CD14-positive monocyte (primary cell): ENCODE measurements at regions not wholly inside any gene's neighbourhood (a gene's known extent, or its start where the extent isn't known, plus 50 kb on each side); places are given as distances from the start of the nearest gene placed in this dataset.

Experiments
- DNase-seq, 3 donors: peaks; one replicate each; pipeline ENCODE4 v3.0.0-alpha.2; 2011 to 2022
- H2AFZ ChIP-seq: 2 replicates; pipeline ENCODE4 v1.6.0; 2012; ENCODE audit warnings: mild to moderate bottlenecking, low read depth, low read length, inconsistent platforms; ENCODE audit not compliant: insufficient read depth, poor library complexity, severe bottlenecking
- H3K27ac ChIP-seq, 2 donors: 1 replicate in 1 of 2; 2 replicates in 1 of 2; pipeline ENCODE4 v1.5.1; 2012 to 2013; ENCODE audit warnings: low read length in 2 of 2, control low read depth in 1 of 2, inconsistent platforms in 1 of 2, low read depth in 1 of 2, mild to moderate bottlenecking in 1 of 2
- H3K27me3 ChIP-seq, 2 donors: one replicate each; pipeline versions ENCODE4 v1.6.0 to v1.6.1; 2011 to 2013; ENCODE audit warnings: low read length in 2 of 2; ENCODE audit not compliant: control insufficient read depth in 2 of 2, insufficient read depth in 2 of 2
- H3K36me3 ChIP-seq, 2 donors: replicated peaks in 1 of 2; 1 replicate in 1 of 2; 2 replicates in 1 of 2; pipeline versions ENCODE4 v1.5.1 to v1.6.1; 2012 to 2013; ENCODE audit warnings: low read length in 2 of 2, control low read depth in 1 of 2, inconsistent platforms in 1 of 2, mild to moderate bottlenecking in 1 of 2; ENCODE audit not compliant: insufficient read depth in 2 of 2, control insufficient read depth in 1 of 2
- H3K4me1 ChIP-seq, 2 donors: 1 replicate in 1 of 2; 2 replicates in 1 of 2; pipeline versions ENCODE4 v1.5.1 to v1.6.1; 2012 to 2013; ENCODE audit warnings: low read length in 2 of 2, control low read depth in 1 of 2, inconsistent platforms in 1 of 2, mild to moderate bottlenecking in 1 of 2, moderate library complexity in 1 of 2; ENCODE audit not compliant: insufficient read depth in 2 of 2, control insufficient read depth in 1 of 2
- H3K4me2 ChIP-seq: replicated peaks from 2 replicates; pipeline ENCODE3; 2012; ENCODE audit warnings: low read length, moderate library complexity, mild to moderate bottlenecking; ENCODE audit not compliant: poor library complexity, severe bottlenecking; ENCODE audit errors: extremely low read depth
- H3K4me3 ChIP-seq, 3 experiments: fragments of 200-600 bp in 1 of 3; sonication (generic) in 1 of 3; replicated peaks in 1 of 3; 1 replicate in 2 of 3; 2 replicates in 1 of 3; pipeline ENCODE4 v1.5.1; 2011 to 2013; ENCODE audit warnings: low read length in 3 of 3, mild to moderate bottlenecking in 3 of 3, control low read depth in 2 of 3, low read depth in 2 of 3, inconsistent platforms in 1 of 3, moderate library complexity in 1 of 3
- H3K79me2 ChIP-seq: 2 replicates; pipeline ENCODE4 v1.6.0; 2012; ENCODE audit warnings: mild to moderate bottlenecking, control low read depth, inconsistent platforms, low read length, moderate library complexity; ENCODE audit not compliant: insufficient read depth
- H3K9ac ChIP-seq: 2 replicates; pipeline ENCODE4 v1.6.0; 2017; ENCODE audit warnings: low read length, mild to moderate bottlenecking; ENCODE audit not compliant: insufficient read depth, poor library complexity, severe bottlenecking
- H3K9me3 ChIP-seq, 2 donors: replicated peaks in 1 of 2; 1 replicate in 1 of 2; 2 replicates in 1 of 2; pipeline versions ENCODE4 v1.5.1 to v1.6.1; 2012 to 2013; ENCODE audit warnings: low read length in 2 of 2, control low read depth in 1 of 2; ENCODE audit not compliant: control insufficient read depth in 1 of 2, insufficient read depth in 1 of 2
- H4K20me1 ChIP-seq: 2 replicates; pipeline ENCODE4 v1.6.0; 2012; ENCODE audit warnings: mild to moderate bottlenecking, low read length, control low read depth, moderate library complexity; ENCODE audit not compliant: insufficient read depth
- H3K27ac Mint-ChIP-seq, 7 donors: one replicate each; pipeline ENCODE4 v1.8.0; 2020; ENCODE audit warnings: mild to moderate bottlenecking in 7 of 7, mixed read lengths in 7 of 7, moderate library complexity in 6 of 7, inconsistent platforms in 2 of 7
- H3K27me3 Mint-ChIP-seq, 3 donors: one replicate each; pipeline ENCODE4 v1.8.0; 2021 to 2022; ENCODE audit warnings: low read depth in 3 of 3, mild to moderate bottlenecking in 3 of 3, mixed read lengths in 3 of 3, moderate library complexity in 3 of 3, inconsistent platforms in 1 of 3
- H3K36me3 Mint-ChIP-seq, 2 donors: one replicate each; pipeline ENCODE4 v1.8.0; 2020; ENCODE audit warnings: mixed read lengths in 2 of 2, inconsistent platforms in 1 of 2, mild to moderate bottlenecking in 1 of 2
- H3K4me1 Mint-ChIP-seq: one replicate; pipeline ENCODE4 v1.8.0; 2020; ENCODE audit warnings: mild to moderate bottlenecking, mixed read lengths
- H3K4me3 Mint-ChIP-seq, 2 donors: one replicate each; pipeline ENCODE4 v1.8.0; 2020; ENCODE audit warnings: mild to moderate bottlenecking in 2 of 2, mixed read lengths in 2 of 2, moderate library complexity in 1 of 2
- H3K9me3 Mint-ChIP-seq, 7 donors: one replicate each; pipeline ENCODE4 v1.8.0; 2020 to 2022; ENCODE audit warnings: mixed read lengths in 7 of 7, mild to moderate bottlenecking in 6 of 7, moderate library complexity in 6 of 7, inconsistent platforms in 2 of 7
- CTCF ChIP-seq: fragments of 200-600 bp; IDR thresholded peaks from one replicate; pipeline ENCODE4 v1.8.0; 2022; ENCODE audit warnings: antibody characterized with exemption, mild to moderate bottlenecking
- WGBS: methylation state at CpG from one replicate; pipeline ENCODE4 v1.1.5; 2013; ENCODE audit warnings: missing lambda C conversion rate; ENCODE audit not compliant: insufficient coverage; 5-methylcytosine and 5-hydroxymethylcytosine counted together
- intact Hi-C, 2 donors: fragments of 100-400 bp; cut with micrococcal nuclease; formaldehyde crosslinking; loops; one replicate each; pipeline versions ENCODE4 v1.15.0 to v1.15.1; 2023

GRCh38 chr9:19931098-19931890 is 142.5 kb upstream of the SLC24A2 start:
- peak in 2 of 3 donors; percentile 21 to 26 for DNase-seq
- H3K27me3 ChIP-seq, result peaks cover 0 to 4% of the 10 kb centered on the region in 2 donors
- H4K20me1 ChIP-seq, result no peaks in the 10 kb centered on the region
- no peaks in the 10 kb centered on the region for H3K36me3 ChIP-seq
- H3K27ac ChIP-seq, result no peak overlapping the region
- H3K4me1 Mint-ChIP-seq, result peaks cover 33% of the 10 kb centered on the region
- no peak overlapping the region for H3K27ac Mint-ChIP-seq
- no peak overlapping the region for H3K9ac ChIP-seq
- H3K79me2 ChIP-seq, result no peaks in the 10 kb centered on the region
- peaks cover 9 to 15% (median 10%) of the 10 kb centered on the region in 3 donors for H3K27me3 Mint-ChIP-seq
- H3K9me3 Mint-ChIP-seq, result peaks cover 0 to 2% (median 0%) of the 10 kb centered on the region in 7 donors
- intact Hi-C loops, result no loop called here
- no peaks in the 10 kb centered on the region for H3K36me3 Mint-ChIP-seq
- TF ChIP-seq CTCF, result no peak
- H3K9me3 ChIP-seq, result no peaks in the 10 kb centered on the region
- H3K4me2 ChIP-seq, result peak overlapping the region; percentile 45
- peak overlapping the region in 1 of 2 donors; percentile 63 for H3K4me3 Mint-ChIP-seq
- H3K4me3 ChIP-seq, result peak overlapping the region in 1 of 3 experiments; percentile 35
- no peak overlapping the region for H2AFZ ChIP-seq
- H3K4me1 ChIP-seq, result peaks cover 23 to 27% of the 10 kb centered on the region in 2 donors

GRCh38 chr9:19927560-19927959 is 138.7 kb upstream of the SLC24A2 start:
- 100% methylated on average over 1 of the region's 6 CpGs for WGBS
- DNase-seq, result no peak
- Histone ChIP-seq H3K79me2 (no peaks in the 10 kb centered on the region), H2AFZ (peak overlapping the region; percentile 15), H3K27me3 (peaks cover 0 to 2% of the 10 kb centered on the region in 2 donors), H3K4me2 (no peak overlapping the region), H3K9me3 (no peaks in the 10 kb centered on the region), H3K9ac (no peak overlapping the region), H3K27ac (no peak overlapping the region), H3K36me3 (no peaks in the 10 kb centered on the region), H4K20me1 (no peaks in the 10 kb centered on the region), H3K4me3 (no peak overlapping the region), H3K4me1 (peaks cover 20 to 23% of the 10 kb centered on the region in 2 donors)
- peak overlapping the region in 2 of 7 donors; percentile 28 to 32 for H3K27ac Mint-ChIP-seq
- peaks cover 4 to 9% (median 5%) of the 10 kb centered on the region in 3 donors for H3K27me3 Mint-ChIP-seq
- peaks cover 32% of the 10 kb centered on the region for H3K4me1 Mint-ChIP-seq
- H3K9me3 Mint-ChIP-seq, result no peaks in the 10 kb centered on the region
- H3K36me3 Mint-ChIP-seq, result no peaks in the 10 kb centered on the region
- TF ChIP-seq CTCF, result no peak
- no peak overlapping the region for H3K4me3 Mint-ChIP-seq
- intact Hi-C loops, result loop anchor here (2.0 to 5.0 kb wide), 3 partner anchors 1013 to 1190 kb away; no protein-coding TSS in a partner anchor
